ENCODE measurements at regions not wholly inside any gene's neighbourhood (a gene's known extent, or its start where the extent isn't known, plus 50 kb on each side); places are given as distances from the start of the nearest gene placed in this dataset.

DNA sequence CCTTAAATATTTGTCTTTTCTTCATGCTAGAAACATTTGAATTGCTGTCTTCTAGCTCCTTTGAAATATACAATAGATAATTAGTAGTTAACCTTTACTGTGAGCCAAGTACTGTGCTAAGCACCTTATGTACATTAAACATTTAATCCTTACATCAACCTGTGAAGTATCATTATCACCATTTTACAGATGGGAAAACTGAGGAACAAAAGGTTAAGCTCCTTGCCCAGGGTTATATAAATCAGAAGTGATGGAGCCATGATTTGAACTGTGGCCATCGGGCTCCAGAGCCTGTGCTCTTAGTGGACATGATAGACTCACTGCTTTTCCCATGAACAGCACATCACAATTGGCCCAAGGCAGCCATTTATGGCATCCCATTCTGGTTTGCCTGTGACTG, 140.9 kb downstream of the UNC5CL start:
- TF ChIP-seq, protein P1, sequence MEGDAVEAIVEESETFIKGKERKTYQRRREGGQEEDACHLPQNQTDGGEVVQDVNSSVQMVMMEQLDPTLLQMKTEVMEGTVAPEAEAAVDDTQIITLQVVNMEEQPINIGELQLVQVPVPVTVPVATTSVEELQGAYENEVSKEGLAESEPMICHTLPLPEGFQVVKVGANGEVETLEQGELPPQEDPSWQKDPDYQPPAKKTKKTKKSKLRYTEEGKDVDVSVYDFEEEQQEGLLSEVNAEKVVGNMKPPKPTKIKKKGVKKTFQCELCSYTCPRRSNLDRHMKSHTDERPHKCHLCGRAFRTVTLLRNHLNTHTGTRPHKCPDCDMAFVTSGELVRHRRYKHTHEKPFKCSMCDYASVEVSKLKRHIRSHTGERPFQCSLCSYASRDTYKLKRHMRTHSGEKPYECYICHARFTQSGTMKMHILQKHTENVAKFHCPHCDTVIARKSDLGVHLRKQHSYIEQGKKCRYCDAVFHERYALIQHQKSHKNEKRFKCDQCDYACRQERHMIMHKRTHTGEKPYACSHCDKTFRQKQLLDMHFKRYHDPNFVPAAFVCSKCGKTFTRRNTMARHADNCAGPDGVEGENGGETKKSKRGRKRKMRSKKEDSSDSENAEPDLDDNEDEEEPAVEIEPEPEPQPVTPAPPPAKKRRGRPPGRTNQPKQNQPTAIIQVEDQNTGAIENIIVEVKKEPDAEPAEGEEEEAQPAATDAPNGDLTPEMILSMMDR (IDR thresholded peaks at IDR 0.05; ENCODE audit: control extremely low read depth in 1 of 3, insufficient read depth in 1 of 3, low read depth in 1 of 3, low read length in 3 of 3), result no peak
- TF ChIP-seq EZH2 (IDR thresholded peaks at IDR 0.05; ENCODE audit: low read depth, low read length, severe bottlenecking), result no peak
- no peak for TF ChIP-seq TCF12 (IDR thresholded peaks at IDR 0.05; ENCODE audit: low read depth, low read length)
- no peak for TF ChIP-seq PHF8 (conservative IDR thresholded peaks at IDR 0.05; ENCODE audit: low read depth, low read length)
- TF ChIP-seq SP1 (IDR thresholded peaks at IDR 0.05; ENCODE audit: low read depth, low read length), result no peak
- TF ChIP-seq JUN (IDR thresholded peaks at IDR 0.05; ENCODE audit: low read depth, low read length), result no peak
